ENCODE measurements at regions not wholly inside any gene's neighbourhood (a gene's known extent, or its start where the extent isn't known, plus 50 kb on each side); places are given as distances from the start of the nearest gene placed in this dataset.

DNA sequence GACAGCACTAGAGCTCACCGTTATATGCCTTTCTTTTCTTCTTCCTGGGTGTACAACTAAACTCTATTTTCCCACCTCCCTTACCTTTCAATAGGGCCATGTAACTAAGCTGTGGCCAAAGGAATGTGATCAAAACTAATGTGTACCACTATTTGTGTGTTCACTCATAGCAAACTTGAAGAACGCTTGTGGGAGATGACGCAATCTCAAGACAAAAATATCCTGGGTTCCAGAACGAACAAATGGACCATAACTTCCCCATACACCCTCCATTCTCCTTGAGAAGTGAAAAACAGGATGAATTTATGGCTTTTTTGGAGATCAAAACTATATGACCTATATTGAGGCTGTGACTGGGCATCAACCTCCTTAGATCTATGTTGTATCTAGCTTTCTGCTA lies 139.7 kb upstream of the GLRA2 start:
- no peaks in the 10 kb centered on the region for H4K20me1 ChIP-seq (ENCODE audit: insufficient read depth)
- TF ChIP-seq MXI1 (conservative IDR thresholded peaks at IDR 0.05; ENCODE audit: poor library complexity, severe bottlenecking): no peak
- TF ChIP-seq TAF1 (IDR thresholded peaks at IDR 0.05; ENCODE audit: low read depth): no peak
- TF ChIP-seq, protein P1, sequence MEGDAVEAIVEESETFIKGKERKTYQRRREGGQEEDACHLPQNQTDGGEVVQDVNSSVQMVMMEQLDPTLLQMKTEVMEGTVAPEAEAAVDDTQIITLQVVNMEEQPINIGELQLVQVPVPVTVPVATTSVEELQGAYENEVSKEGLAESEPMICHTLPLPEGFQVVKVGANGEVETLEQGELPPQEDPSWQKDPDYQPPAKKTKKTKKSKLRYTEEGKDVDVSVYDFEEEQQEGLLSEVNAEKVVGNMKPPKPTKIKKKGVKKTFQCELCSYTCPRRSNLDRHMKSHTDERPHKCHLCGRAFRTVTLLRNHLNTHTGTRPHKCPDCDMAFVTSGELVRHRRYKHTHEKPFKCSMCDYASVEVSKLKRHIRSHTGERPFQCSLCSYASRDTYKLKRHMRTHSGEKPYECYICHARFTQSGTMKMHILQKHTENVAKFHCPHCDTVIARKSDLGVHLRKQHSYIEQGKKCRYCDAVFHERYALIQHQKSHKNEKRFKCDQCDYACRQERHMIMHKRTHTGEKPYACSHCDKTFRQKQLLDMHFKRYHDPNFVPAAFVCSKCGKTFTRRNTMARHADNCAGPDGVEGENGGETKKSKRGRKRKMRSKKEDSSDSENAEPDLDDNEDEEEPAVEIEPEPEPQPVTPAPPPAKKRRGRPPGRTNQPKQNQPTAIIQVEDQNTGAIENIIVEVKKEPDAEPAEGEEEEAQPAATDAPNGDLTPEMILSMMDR (IDR thresholded peaks at IDR 0.05; ENCODE audit: poor library complexity, severe bottlenecking): no peak
- no peak overlapping the region for H3K9ac ChIP-seq (ENCODE audit: low read length)
- no peaks in the 10 kb centered on the region for H3K9me3 ChIP-seq (ENCODE audit: low read length)
- no peaks in the 10 kb centered on the region for H3K27me3 ChIP-seq (ENCODE audit: insufficient read depth, low read depth, low read length)
- H3K9me2 ChIP-seq (ENCODE audit: insufficient read depth, low read length): no peaks in the 10 kb centered on the region
- H3K79me2 ChIP-seq (replicated peaks; ENCODE audit: insufficient read depth, low read length): no peaks in the 10 kb centered on the region
- H3K36me3 ChIP-seq (ENCODE audit: insufficient read depth, low read length): no peaks in the 10 kb centered on the region
- no peak overlapping the region for H3K4me3 ChIP-seq (ENCODE audit: low read length)
- H3K4me2 ChIP-seq (ENCODE audit: low read length): no peak overlapping the region
- H2AFZ ChIP-seq (ENCODE audit: low read depth, low read length): no peak overlapping the region
- no peaks in the 10 kb centered on the region for H3F3A ChIP-seq (ENCODE audit: insufficient read depth, low read length, poor library complexity, severe bottlenecking)
- H3K27ac ChIP-seq (ENCODE audit: low read length): no peak overlapping the region

DNA sequence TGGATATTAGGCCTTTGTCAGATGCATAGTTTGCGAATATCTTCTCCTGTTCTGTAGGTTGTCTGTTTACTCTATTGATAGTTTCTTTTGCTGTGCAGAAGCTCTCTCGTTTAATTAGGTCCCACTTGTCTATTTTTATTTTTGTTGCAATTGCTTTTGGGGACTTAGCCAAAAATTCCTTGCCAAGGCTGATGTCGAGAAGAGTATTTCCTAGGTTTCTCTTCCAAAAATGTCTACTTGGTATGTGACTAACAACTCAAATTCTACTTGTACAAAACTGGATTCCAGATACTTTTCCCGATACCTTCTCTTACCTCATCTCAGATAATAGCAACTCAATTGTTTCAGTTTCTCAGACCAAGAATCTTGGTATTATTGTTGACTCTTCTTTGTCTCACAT lies 142.4 kb upstream of the GLRA2 start:
- no peaks in the 10 kb centered on the region for H3K27me3 ChIP-seq (ENCODE audit: insufficient read depth, low read depth, low read length)

More for the DNA sequence above, 142.4 kb upstream of the GLRA2 start:
- Histone ChIP-seq H3K9me3 (ENCODE audit: low read length) (no peaks in the 10 kb centered on the region), H2AFZ (ENCODE audit: low read depth, low read length) (no peak overlapping the region), H3K9ac (ENCODE audit: low read length) (no peak overlapping the region), H4K20me1 (ENCODE audit: insufficient read depth) (no peaks in the 10 kb centered on the region), H3K4me2 (ENCODE audit: low read length) (no peak overlapping the region), H3K4me3 (ENCODE audit: low read length) (no peak overlapping the region), H3F3A (ENCODE audit: insufficient read depth, low read length, poor library complexity, severe bottlenecking) (no peaks in the 10 kb centered on the region), H3K9me2 (ENCODE audit: insufficient read depth, low read length) (no peaks in the 10 kb centered on the region), H3K79me2 (replicated peaks; ENCODE audit: insufficient read depth, low read length) (no peaks in the 10 kb centered on the region), H3K36me3 (ENCODE audit: insufficient read depth, low read length) (no peaks in the 10 kb centered on the region), H3K27ac (ENCODE audit: low read length) (no peak overlapping the region)
- TF ChIP-seq TAF1 (IDR thresholded peaks at IDR 0.05; ENCODE audit: low read depth): no peak
- no peak for TF ChIP-seq POLR2AphosphoS5 (IDR thresholded peaks at IDR 0.05)
- TF ChIP-seq, protein P2, sequence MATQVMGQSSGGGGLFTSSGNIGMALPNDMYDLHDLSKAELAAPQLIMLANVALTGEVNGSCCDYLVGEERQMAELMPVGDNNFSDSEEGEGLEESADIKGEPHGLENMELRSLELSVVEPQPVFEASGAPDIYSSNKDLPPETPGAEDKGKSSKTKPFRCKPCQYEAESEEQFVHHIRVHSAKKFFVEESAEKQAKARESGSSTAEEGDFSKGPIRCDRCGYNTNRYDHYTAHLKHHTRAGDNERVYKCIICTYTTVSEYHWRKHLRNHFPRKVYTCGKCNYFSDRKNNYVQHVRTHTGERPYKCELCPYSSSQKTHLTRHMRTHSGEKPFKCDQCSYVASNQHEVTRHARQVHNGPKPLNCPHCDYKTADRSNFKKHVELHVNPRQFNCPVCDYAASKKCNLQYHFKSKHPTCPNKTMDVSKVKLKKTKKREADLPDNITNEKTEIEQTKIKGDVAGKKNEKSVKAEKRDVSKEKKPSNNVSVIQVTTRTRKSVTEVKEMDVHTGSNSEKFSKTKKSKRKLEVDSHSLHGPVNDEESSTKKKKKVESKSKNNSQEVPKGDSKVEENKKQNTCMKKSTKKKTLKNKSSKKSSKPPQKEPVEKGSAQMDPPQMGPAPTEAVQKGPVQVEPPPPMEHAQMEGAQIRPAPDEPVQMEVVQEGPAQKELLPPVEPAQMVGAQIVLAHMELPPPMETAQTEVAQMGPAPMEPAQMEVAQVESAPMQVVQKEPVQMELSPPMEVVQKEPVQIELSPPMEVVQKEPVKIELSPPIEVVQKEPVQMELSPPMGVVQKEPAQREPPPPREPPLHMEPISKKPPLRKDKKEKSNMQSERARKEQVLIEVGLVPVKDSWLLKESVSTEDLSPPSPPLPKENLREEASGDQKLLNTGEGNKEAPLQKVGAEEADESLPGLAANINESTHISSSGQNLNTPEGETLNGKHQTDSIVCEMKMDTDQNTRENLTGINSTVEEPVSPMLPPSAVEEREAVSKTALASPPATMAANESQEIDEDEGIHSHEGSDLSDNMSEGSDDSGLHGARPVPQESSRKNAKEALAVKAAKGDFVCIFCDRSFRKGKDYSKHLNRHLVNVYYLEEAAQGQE (IDR thresholded peaks at IDR 0.05; ENCODE audit: borderline replicate concordance): no peak
- TF ChIP-seq MXI1 (conservative IDR thresholded peaks at IDR 0.05; ENCODE audit: poor library complexity, severe bottlenecking): no peak
- TF ChIP-seq EP300 (conservative IDR thresholded peaks at IDR 0.05; ENCODE audit: poor library complexity, severe bottlenecking): no peak
- no peak for TF ChIP-seq SMC3 (conservative IDR thresholded peaks at IDR 0.05; ENCODE audit: poor library complexity)
- TF ChIP-seq, protein P1 (IDR thresholded peaks at IDR 0.05; ENCODE audit: poor library complexity, severe bottlenecking): no peak
- TF ChIP-seq RAD21 (conservative IDR thresholded peaks at IDR 0.05): no peak
- TF ChIP-seq EZH2 (IDR thresholded peaks at IDR 0.05; ENCODE audit: borderline replicate concordance, insufficient read depth, low read length, poor library complexity, severe bottlenecking): no peak
